K562 (cell line): ENCODE measurements at regions not wholly inside any gene's neighbourhood (a gene's known extent, or its start where the extent isn't known, plus 50 kb on each side); places are given as distances from the start of the nearest gene placed in this dataset.

ENCODE experiments used
- E2F5 ChIP-seq: sonication (generic); formaldehyde crosslinking; IDR thresholded peaks from 2 replicates; pipeline ENCODE4 v1.8.0; 2022; ENCODE audit warnings: mild to moderate bottlenecking, missing genetic modification reagents
- IRF2 ChIP-seq: sonication (generic); formaldehyde crosslinking; IDR thresholded peaks from 2 replicates; pipeline ENCODE4 v1.8.1; 2022; ENCODE audit warnings: mild to moderate bottlenecking, missing genetic modification reagents
- XRCC5 ChIP-seq: fragments of 200-400 bp; formaldehyde crosslinking; IDR thresholded peaks from 2 replicates; pipeline ENCODE4 v1.6.1; 2017; ENCODE audit warnings: low read depth, mild to moderate bottlenecking, low read length
- ZNF316 ChIP-seq: fragments of 450-650 bp; IDR thresholded peaks from 2 replicates; pipeline ENCODE4 v1.6.1; 2016
- ZNF57 ChIP-seq: fragments of 450-650 bp; formaldehyde crosslinking; IDR thresholded peaks from 2 replicates; pipeline ENCODE4 v1.4.0; 2020; ENCODE audit warnings: mild to moderate bottlenecking, moderate library complexity
- ZNF778 ChIP-seq: fragments of 450-650 bp; formaldehyde crosslinking; IDR thresholded peaks from 2 replicates; pipeline ENCODE4 v1.4.0; 2020; ENCODE audit warnings: mild to moderate bottlenecking, moderate library complexity
- TF ChIP-seq, protein P1 (sequence below): sonication (generic); formaldehyde crosslinking; IDR thresholded peaks from 2 replicates; pipeline ENCODE4 v1.8.1; 2022; ENCODE audit warnings: missing genetic modification reagents
- TF ChIP-seq, protein P2 (sequence below): sonication (generic); formaldehyde crosslinking; IDR thresholded peaks from 2 replicates; pipeline ENCODE4 v1.8.1; 2023; ENCODE audit warnings: missing genetic modification reagents, mild to moderate bottlenecking, borderline replicate concordance
- TF ChIP-seq, protein P3 (sequence below): fragments of 250-450 bp; sonication (Bioruptor Pico); IDR thresholded peaks from 2 replicates; pipeline ENCODE4 v1.5.0; 2021
- TF ChIP-seq, protein P4 (sequence below): fragments of 250-450 bp; sonication (Bioruptor Pico); IDR thresholded peaks from 2 replicates; pipeline ENCODE4 v1.8.0; 2022; ENCODE audit warnings: inconsistent platforms, mild to moderate bottlenecking, moderate library complexity, borderline replicate concordance

- TF ChIP-seq E2F5 (CRISPR knock-in tag) (peak; percentile 84; the same call in 1 of the 2 replicates), XRCC5 (no peak), ZNF57 (CRISPR knock-in tag) (no peak), ZNF778 (CRISPR knock-in tag) (no peak), IRF2 (CRISPR knock-in tag) (peak; percentile 60; the same call in 1 of the 2 replicates), ZNF316 (no peak)
- TF ChIP-seq, protein P1, sequence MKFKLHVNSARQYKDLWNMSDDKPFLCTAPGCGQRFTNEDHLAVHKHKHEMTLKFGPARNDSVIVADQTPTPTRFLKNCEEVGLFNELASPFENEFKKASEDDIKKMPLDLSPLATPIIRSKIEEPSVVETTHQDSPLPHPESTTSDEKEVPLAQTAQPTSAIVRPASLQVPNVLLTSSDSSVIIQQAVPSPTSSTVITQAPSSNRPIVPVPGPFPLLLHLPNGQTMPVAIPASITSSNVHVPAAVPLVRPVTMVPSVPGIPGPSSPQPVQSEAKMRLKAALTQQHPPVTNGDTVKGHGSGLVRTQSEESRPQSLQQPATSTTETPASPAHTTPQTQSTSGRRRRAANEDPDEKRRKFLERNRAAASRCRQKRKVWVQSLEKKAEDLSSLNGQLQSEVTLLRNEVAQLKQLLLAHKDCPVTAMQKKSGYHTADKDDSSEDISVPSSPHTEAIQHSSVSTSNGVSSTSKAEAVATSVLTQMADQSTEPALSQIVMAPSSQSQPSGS (CRISPR knock-in tag), result 0 out of 2 replicates have a peak, but pooled peaks have one; percentile 47
- TF ChIP-seq, protein P2, sequence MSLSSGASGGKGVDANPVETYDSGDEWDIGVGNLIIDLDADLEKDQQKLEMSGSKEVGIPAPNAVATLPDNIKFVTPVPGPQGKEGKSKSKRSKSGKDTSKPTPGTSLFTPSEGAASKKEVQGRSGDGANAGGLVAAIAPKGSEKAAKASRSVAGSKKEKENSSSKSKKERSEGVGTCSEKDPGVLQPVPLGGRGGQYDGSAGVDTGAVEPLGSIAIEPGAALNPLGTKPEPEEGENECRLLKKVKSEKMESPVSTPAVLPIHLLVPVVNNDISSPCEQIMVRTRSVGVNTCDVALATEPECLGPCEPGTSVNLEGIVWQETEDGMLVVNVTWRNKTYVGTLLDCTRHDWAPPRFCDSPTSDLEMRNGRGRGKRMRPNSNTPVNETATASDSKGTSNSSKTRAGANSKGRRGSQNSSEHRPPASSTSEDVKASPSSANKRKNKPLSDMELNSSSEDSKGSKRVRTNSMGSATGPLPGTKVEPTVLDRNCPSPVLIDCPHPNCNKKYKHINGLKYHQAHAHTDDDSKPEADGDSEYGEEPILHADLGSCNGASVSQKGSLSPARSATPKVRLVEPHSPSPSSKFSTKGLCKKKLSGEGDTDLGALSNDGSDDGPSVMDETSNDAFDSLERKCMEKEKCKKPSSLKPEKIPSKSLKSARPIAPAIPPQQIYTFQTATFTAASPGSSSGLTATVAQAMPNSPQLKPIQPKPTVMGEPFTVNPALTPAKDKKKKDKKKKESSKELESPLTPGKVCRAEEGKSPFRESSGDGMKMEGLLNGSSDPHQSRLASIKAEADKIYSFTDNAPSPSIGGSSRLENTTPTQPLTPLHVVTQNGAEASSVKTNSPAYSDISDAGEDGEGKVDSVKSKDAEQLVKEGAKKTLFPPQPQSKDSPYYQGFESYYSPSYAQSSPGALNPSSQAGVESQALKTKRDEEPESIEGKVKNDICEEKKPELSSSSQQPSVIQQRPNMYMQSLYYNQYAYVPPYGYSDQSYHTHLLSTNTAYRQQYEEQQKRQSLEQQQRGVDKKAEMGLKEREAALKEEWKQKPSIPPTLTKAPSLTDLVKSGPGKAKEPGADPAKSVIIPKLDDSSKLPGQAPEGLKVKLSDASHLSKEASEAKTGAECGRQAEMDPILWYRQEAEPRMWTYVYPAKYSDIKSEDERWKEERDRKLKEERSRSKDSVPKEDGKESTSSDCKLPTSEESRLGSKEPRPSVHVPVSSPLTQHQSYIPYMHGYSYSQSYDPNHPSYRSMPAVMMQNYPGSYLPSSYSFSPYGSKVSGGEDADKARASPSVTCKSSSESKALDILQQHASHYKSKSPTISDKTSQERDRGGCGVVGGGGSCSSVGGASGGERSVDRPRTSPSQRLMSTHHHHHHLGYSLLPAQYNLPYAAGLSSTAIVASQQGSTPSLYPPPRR (CRISPR knock-in tag), result peak; percentile 80; the same call in 1 of the 2 replicates
- TF ChIP-seq, protein P3, sequence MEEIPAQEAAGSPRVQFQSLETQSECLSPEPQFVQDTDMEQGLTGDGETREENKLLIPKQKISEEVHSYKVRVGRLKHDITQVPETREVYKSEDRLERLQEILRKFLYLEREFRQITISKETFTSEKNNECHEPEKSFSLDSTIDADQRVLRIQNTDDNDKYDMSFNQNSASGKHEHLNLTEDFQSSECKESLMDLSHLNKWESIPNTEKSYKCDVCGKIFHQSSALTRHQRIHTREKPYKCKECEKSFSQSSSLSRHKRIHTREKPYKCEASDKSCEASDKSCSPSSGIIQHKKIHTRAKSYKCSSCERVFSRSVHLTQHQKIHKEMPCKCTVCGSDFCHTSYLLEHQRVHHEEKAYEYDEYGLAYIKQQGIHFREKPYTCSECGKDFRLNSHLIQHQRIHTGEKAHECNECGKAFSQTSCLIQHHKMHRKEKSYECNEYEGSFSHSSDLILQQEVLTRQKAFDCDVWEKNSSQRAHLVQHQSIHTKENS, result no peak
- TF ChIP-seq, protein P4, sequence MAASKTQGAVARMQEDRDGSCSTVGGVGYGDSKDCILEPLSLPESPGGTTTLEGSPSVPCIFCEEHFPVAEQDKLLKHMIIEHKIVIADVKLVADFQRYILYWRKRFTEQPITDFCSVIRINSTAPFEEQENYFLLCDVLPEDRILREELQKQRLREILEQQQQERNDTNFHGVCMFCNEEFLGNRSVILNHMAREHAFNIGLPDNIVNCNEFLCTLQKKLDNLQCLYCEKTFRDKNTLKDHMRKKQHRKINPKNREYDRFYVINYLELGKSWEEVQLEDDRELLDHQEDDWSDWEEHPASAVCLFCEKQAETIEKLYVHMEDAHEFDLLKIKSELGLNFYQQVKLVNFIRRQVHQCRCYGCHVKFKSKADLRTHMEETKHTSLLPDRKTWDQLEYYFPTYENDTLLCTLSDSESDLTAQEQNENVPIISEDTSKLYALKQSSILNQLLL (CRISPR knock-in tag), result no peak
Measured at GRCh38 chr22:22733881-22734373, 89.5 kb downstream of the GGTLC2 start (continued).
